K562 (cell line): ENCODE measurements at regions not wholly inside any gene's neighbourhood (a gene's known extent, or its start where the extent isn't known, plus 50 kb on each side); places are given as distances from the start of the nearest gene placed in this dataset.

Experiments
- ATAC-seq: fragments of 200-7000 bp; cut with Tn5 transposase; 3 replicates; pipeline ENCODE4 v1.9.1; 2020; ENCODE audit warnings: moderate library complexity
- BruUV-seq: library from RNA; stranded (reverse); fragments of 400-500 nt; replicated peaks from 2 replicates; lab custom pipeline; 2021; lab: Mats Ljungman, UMichigan
- CTCF ChIA-PET: fragments of 300-600 bp; formaldehyde crosslinking; extraction: SDS; loops from one replicate; lab custom pipeline; 2021; ENCODE audit warnings: low intra/inter-chr PET ratio; lab: Yijun Ruan, JAX
- POLR2A ChIA-PET: fragments of 300-600, 350-650 bp; sonication (Branson Sonifier 250); formaldehyde crosslinking; extraction: SDS; loops from one replicate; lab custom pipeline; 2021; ENCODE audit warnings: antibody characterized with exemption, inconsistent platforms; lab: Yijun Ruan, JAX
- DNase-seq, 4 experiments: peaks; one replicate each; pipeline versions ENCODE4 v3.0.0 to v3.0.0-alpha.2; 2011 to 2018; ENCODE audit warnings: low spot score in 3 of 4, mixed read lengths in 3 of 4; ENCODE audit errors: extremely low read depth in 1 of 4
- FAIRE-seq: peaks from 2 replicates; lab custom pipeline; 2011; peaks lifted over from hg19 to GRCh38; lab: Jason Lieb, UNC
- H2AFZ ChIP-seq: 2 replicates; pipeline ENCODE4 v1.6.0; 2011; ENCODE audit warnings: low read depth, low read length, control low read depth, inconsistent platforms
- H3K27ac ChIP-seq: fragments of 200-600 bp; 3 replicates; pipeline ENCODE4 v1.8.0; 2011; ENCODE audit warnings: low read depth, mild to moderate bottlenecking, control low read depth, inconsistent platforms, low read length, moderate library complexity, mixed read lengths; ENCODE audit errors: extremely low read depth
- H3K27me3 ChIP-seq, 2 experiments: fragments of 300-600 bp in 1 of 2; 2 replicates in 1 of 2; 3 replicates in 1 of 2; pipeline versions ENCODE4 v1.6.0 to v1.8.0; 2011; ENCODE audit warnings: inconsistent platforms in 2 of 2, low read length in 2 of 2, mild to moderate bottlenecking in 1 of 2, mixed read lengths in 1 of 2, moderate library complexity in 1 of 2; ENCODE audit not compliant: control insufficient read depth in 2 of 2, insufficient read depth in 2 of 2
- H3K36me3 ChIP-seq: fragments of 300-600 bp; 3 replicates; pipeline ENCODE4 v1.8.0; 2011; ENCODE audit warnings: mild to moderate bottlenecking, low read length, inconsistent platforms; ENCODE audit not compliant: control insufficient read depth, insufficient read depth
- H3K4me1 ChIP-seq, 2 experiments: fragments of 200-600 bp in 1 of 2; replicated peaks in 1 of 2; 2 replicates in 1 of 2; 3 replicates in 1 of 2; pipeline versions ENCODE4 v1.5.1 to v1.8.0; 2011; ENCODE audit warnings: inconsistent platforms in 2 of 2, low read length in 2 of 2, mild to moderate bottlenecking in 1 of 2, mixed read lengths in 1 of 2, moderate library complexity in 1 of 2; ENCODE audit not compliant: control insufficient read depth in 2 of 2, insufficient read depth in 2 of 2
- H3K4me2 ChIP-seq: 2 replicates; pipeline ENCODE4 v1.6.1; 2011; ENCODE audit warnings: low read length, control low read depth, inconsistent platforms, mixed read lengths; ENCODE audit not compliant: insufficient read depth
- H3K4me3 ChIP-seq: fragments of 200-600 bp; sonication (generic), shearing (Covaris generic); 2 replicates; pipeline ENCODE4 v1.5.1; 2016; ENCODE audit warnings: control low read depth, inconsistent platforms
- H3K79me2 ChIP-seq: fragments of 200-600 bp; 3 replicates; pipeline ENCODE4 v1.8.0; 2011; ENCODE audit warnings: low read length, inconsistent platforms; ENCODE audit not compliant: control insufficient read depth, insufficient read depth
- H3K9ac ChIP-seq, 2 experiments: 2 replicates each; pipeline versions ENCODE4 v1.6.0 to v1.6.1; 2011; ENCODE audit warnings: low read depth in 2 of 2, low read length in 2 of 2, control low read depth in 1 of 2, inconsistent platforms in 1 of 2, mild to moderate bottlenecking in 1 of 2, mixed read lengths in 1 of 2; ENCODE audit not compliant: insufficient read depth in 1 of 2
- H3K9me1 ChIP-seq: one replicate; pipeline ENCODE4 v1.6.0; 2011; ENCODE audit warnings: inconsistent platforms, mild to moderate bottlenecking, low read length, moderate library complexity; ENCODE audit not compliant: control insufficient read depth, insufficient read depth
- H3K9me3 ChIP-seq: replicated peaks from 2 replicates; pipeline ENCODE4 v1.5.1; 2011; ENCODE audit warnings: low read depth, low read length, inconsistent platforms; ENCODE audit not compliant: control insufficient read depth, insufficient read depth
- H4K20me1 ChIP-seq: replicated peaks from 2 replicates; pipeline ENCODE4 v1.6.1; 2011; ENCODE audit warnings: low read length, inconsistent platforms, mixed read lengths; ENCODE audit not compliant: control insufficient read depth, insufficient read depth
- ATF7 ChIP-seq: fragments of 450-650 bp; IDR thresholded peaks from 2 replicates; pipeline ENCODE4 v1.7.1; 2014; ENCODE audit warnings: mild to moderate bottlenecking, moderate library complexity
- CHD4 ChIP-seq: fragments of 200-600 bp; sonication (generic); IDR thresholded peaks from 3 replicates; pipeline ENCODE4 v1.6.1; 2012; ENCODE audit warnings: low read depth, mild to moderate bottlenecking, mixed read lengths, low read length, inconsistent platforms; ENCODE audit not compliant: insufficient read depth, insufficient replicate concordance, poor library complexity, severe bottlenecking
- CTBP1 ChIP-seq: fragments of 450-650 bp; IDR thresholded peaks from 2 replicates; pipeline ENCODE4 v1.6.1; 2016; ENCODE audit warnings: borderline replicate concordance
- FOXJ2 ChIP-seq: fragments of 200-800 bp; sonication (Bioruptor generic); IDR thresholded peaks from 2 replicates; pipeline ENCODE4 v1.6.1; 2016; ENCODE audit warnings: missing genetic modification characterization, missing compliant biosample characterization
- MBD2 ChIP-seq: sonication (generic); IDR thresholded peaks from 2 replicates; pipeline ENCODE4 v1.6.1; 2016; ENCODE audit warnings: low read depth, borderline replicate concordance
- NR2C2 ChIP-seq, 2 experiments: fragments of 200-800 bp in 1 of 2; sonication (Bioruptor generic) in 1 of 2; sonication (generic) in 1 of 2; formaldehyde crosslinking in 1 of 2; IDR thresholded peaks; 2 replicates each; pipeline versions ENCODE4 v1.6.1 to v1.8.0; 2016 to 2022; ENCODE audit warnings: mild to moderate bottlenecking in 1 of 2, missing compliant biosample characterization in 1 of 2, missing genetic modification characterization in 1 of 2, missing genetic modification reagents in 1 of 2
- RBM25 ChIP-seq: fragments of 200-400 bp; formaldehyde crosslinking; IDR thresholded peaks from 2 replicates; pipeline ENCODE4 v1.6.1; 2018; ENCODE audit warnings: low read length, low read depth, moderate library complexity; ENCODE audit not compliant: severe bottlenecking
- WGBS: fragments of 100-300 bp; shearing (Covaris generic); methylation state at CpG from one replicate; pipeline ENCODE4 v1.1.6; 2016; ENCODE audit warnings: low coverage, mixed read lengths; ENCODE audit not compliant: insufficient coverage; ENCODE audit errors: missing lambda C conversion rate; 5-methylcytosine and 5-hydroxymethylcytosine counted together
- in situ Hi-C: fragments of 300-500 bp; cut with MboI; formaldehyde crosslinking; loops from 4 replicates; pipeline ENCODE4 v1.15.0; 2018; ENCODE audit warnings: inconsistent platforms, mixed read lengths
- intact Hi-C: fragments of 100-400 bp; cut with micrococcal nuclease; formaldehyde crosslinking; loops from 2 replicates; pipeline ENCODE4 v1.14.2; 2022
- TF ChIP-seq, protein P1 (sequence below): fragments of 450-650 bp; IDR thresholded peaks from 2 replicates; pipeline ENCODE4 v1.6.1; 2016
- TF ChIP-seq, protein P2 (sequence below): sonication (generic); formaldehyde crosslinking; IDR thresholded peaks from 2 replicates; pipeline ENCODE4 v1.8.0; 2022; ENCODE audit warnings: missing genetic modification reagents, mild to moderate bottlenecking, borderline replicate concordance

- H3K79me2 ChIP-seq: no peaks in the 10 kb centered on the region
- H3K9ac ChIP-seq: no peak overlapping the region
- H4K20me1 ChIP-seq: no peaks in the 10 kb centered on the region
- no peak for DNase-seq
- CTCF ChIA-PET: no interaction called here
- intact Hi-C loops (no loop called here), in situ Hi-C loops (no loop called here)
- no peaks in the 10 kb centered on the region for H3K36me3 ChIP-seq
- no peaks in the 10 kb centered on the region for H3K9me3 ChIP-seq
- no peak overlapping the region for H3K4me3 ChIP-seq
- WGBS: 0% methylated on average over 2 of the region's 2 CpGs
- BruUV-seq: no TSS peak
- H3K4me2 ChIP-seq: no peak overlapping the region
- no peak for FAIRE-seq
- no peak overlapping the region for H3K27ac ChIP-seq
- H3K4me1 ChIP-seq: no peaks in the 10 kb centered on the region
- ATAC-seq: no peak
- H2AFZ ChIP-seq: no peak overlapping the region
- no peaks in the 10 kb centered on the region for H3K9me1 ChIP-seq
- H3K27me3 ChIP-seq: no peaks in the 10 kb centered on the region
- POLR2A ChIA-PET: no interaction called here
- TF ChIP-seq ATF7: no peak
- TF ChIP-seq, protein P1, sequence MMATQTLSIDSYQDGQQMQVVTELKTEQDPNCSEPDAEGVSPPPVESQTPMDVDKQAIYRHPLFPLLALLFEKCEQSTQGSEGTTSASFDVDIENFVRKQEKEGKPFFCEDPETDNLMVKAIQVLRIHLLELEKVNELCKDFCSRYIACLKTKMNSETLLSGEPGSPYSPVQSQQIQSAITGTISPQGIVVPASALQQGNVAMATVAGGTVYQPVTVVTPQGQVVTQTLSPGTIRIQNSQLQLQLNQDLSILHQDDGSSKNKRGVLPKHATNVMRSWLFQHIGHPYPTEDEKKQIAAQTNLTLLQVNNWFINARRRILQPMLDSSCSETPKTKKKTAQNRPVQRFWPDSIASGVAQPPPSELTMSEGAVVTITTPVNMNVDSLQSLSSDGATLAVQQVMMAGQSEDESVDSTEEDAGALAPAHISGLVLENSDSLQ: no peak
Measured at GRCh38 chr18:45538444-45538843, 76.8 kb upstream of the SLC14A2 start.

DNA sequence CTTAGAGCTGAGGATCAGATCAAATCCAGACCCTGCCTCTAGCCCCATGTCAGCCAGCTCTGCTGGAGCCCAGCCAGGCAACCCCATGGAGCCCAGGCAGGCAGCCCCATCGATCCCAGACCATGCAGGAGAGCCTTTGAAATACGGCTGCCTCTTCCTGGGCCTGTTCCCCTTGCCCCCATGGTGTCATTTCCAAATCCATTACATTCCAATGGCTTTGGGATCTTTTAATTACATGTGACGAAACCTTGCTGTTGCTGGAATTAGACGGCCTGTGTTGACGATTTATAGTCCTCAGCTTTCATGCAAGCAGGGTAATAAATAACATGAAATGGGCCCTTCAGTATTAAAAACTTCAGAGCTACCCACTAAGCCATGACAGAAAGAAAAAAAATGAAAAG, 75.8 kb upstream of the SLC14A2 start:
- H3K9ac ChIP-seq: no peak overlapping the region
- no peaks in the 10 kb centered on the region for H3K4me1 ChIP-seq
- in situ Hi-C loops: no loop called here
- FAIRE-seq (no peak), DNase-seq (no peak), ATAC-seq (no peak)
- intact Hi-C loops: no loop called here
- TF ChIP-seq MBD2: no peak
- TF ChIP-seq RBM25: no peak
- TF ChIP-seq CTBP1: no peak
- no peak for TF ChIP-seq FOXJ2
- TF ChIP-seq, protein P2, sequence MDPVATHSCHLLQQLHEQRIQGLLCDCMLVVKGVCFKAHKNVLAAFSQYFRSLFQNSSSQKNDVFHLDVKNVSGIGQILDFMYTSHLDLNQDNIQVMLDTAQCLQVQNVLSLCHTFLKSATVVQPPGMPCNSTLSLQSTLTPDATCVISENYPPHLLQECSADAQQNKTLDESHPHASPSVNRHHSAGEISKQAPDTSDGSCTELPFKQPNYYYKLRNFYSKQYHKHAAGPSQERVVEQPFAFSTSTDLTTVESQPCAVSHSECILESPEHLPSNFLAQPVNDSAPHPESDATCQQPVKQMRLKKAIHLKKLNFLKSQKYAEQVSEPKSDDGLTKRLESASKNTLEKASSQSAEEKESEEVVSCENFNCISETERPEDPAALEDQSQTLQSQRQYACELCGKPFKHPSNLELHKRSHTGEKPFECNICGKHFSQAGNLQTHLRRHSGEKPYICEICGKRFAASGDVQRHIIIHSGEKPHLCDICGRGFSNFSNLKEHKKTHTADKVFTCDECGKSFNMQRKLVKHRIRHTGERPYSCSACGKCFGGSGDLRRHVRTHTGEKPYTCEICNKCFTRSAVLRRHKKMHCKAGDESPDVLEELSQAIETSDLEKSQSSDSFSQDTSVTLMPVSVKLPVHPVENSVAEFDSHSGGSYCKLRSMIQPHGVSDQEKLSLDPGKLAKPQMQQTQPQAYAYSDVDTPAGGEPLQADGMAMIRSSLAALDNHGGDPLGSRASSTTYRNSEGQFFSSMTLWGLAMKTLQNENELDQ (CRISPR knock-in tag): no peak
- no peak for TF ChIP-seq CHD4
- TF ChIP-seq NR2C2 (CRISPR knock-in tag; IDR thresholded peaks at IDR 0.05): no peak
- no peak for TF ChIP-seq NR2C2 (tag; IDR thresholded peaks at IDR 0.05)
- H3K36me3 ChIP-seq: no peaks in the 10 kb centered on the region
- H3K27me3 ChIP-seq: no peaks in the 10 kb centered on the region
- ChIA-PET CTCF (no interaction called here), POLR2A (no interaction called here)
- WGBS: 6% methylated on average over 3 of the region's 5 CpGs
- BruUV-seq: no TSS peak
- H3K9me3 ChIP-seq: no peaks in the 10 kb centered on the region
- no peak overlapping the region for H3K4me3 ChIP-seq
- no peaks in the 10 kb centered on the region for H3K79me2 ChIP-seq
- no peak overlapping the region for H3K4me2 ChIP-seq
- H3K9me1 ChIP-seq: no peaks in the 10 kb centered on the region
- H4K20me1 ChIP-seq: no peaks in the 10 kb centered on the region
- no peak overlapping the region for H3K27ac ChIP-seq
- no peak overlapping the region for H2AFZ ChIP-seq
